GM19397 (cell line): ENCODE measurements at regions not wholly inside any gene's neighbourhood (a gene's known extent, or its start where the extent isn't known, plus 50 kb on each side); places are given as distances from the start of the nearest gene placed in this dataset.

Experiments
- ATAC-seq: cut with Tn5 transposase; IDR thresholded peaks from one replicate; pipeline ENCODE4 v1.9.1; 2021; ENCODE audit warnings: mild to moderate bottlenecking, moderate library complexity; ENCODE audit not compliant: unreplicated experiment

- no peak for ATAC-seq
Observed at GRCh38 chr6:105917038-105917695, 169.0 kb upstream of the PRDM1 start.

GRCh38 chr6:105911106-105911629 is 175.0 kb upstream of the PRDM1 start:
- ATAC-seq = no peak

- no peak for ATAC-seq
Observed at GRCh38 chr6:105909106-105909505, 177.0 kb upstream of the PRDM1 start.

- ATAC-seq = no peak
Observed at GRCh38 chr6:105907991-105908390, 178.1 kb upstream of the PRDM1 start.

- ATAC-seq = no peak
Observed at GRCh38 chr6:105907301-105907700, 178.8 kb upstream of the PRDM1 start.

GRCh38 chr6:105902401-105903031 is 183.6 kb upstream of the PRDM1 start:
- ATAC-seq = no peak

- no peak for ATAC-seq
Observed at GRCh38 chr6:105901583-105901982, 184.6 kb upstream of the PRDM1 start.

GRCh38 chr6:105900125-105900937 is 185.8 kb upstream of the PRDM1 start:
- no peak for ATAC-seq

- peak; percentile 59 for ATAC-seq
Observed at GRCh38 chr6:105898286-105898685, 187.8 kb upstream of the PRDM1 start.

- ATAC-seq = no peak
Observed at GRCh38 chr6:105897131-105897530, 189.0 kb upstream of the PRDM1 start.

GRCh38 chr6:105896821-105897095 is 189.4 kb upstream of the PRDM1 start:
- no peak for ATAC-seq

- peak; percentile 39 for ATAC-seq
Observed at GRCh38 chr6:105896052-105896820, 189.9 kb upstream of the PRDM1 start.

GRCh38 chr6:105894556-105894955 is 191.6 kb upstream of the PRDM1 start:
- ATAC-seq = no peak

- ATAC-seq = no peak
Observed at GRCh38 chr6:105893741-105894140, 192.4 kb upstream of the PRDM1 start.

- peak; percentile 88 for ATAC-seq
Observed at GRCh38 chr6:105892577-105893262, 193.4 kb upstream of the PRDM1 start.

- ATAC-seq = no peak
Observed at GRCh38 chr6:105890521-105891244, 195.5 kb upstream of the PRDM1 start.

- no peak for ATAC-seq
Observed at GRCh38 chr6:105889902-105890301, 196.2 kb upstream of the PRDM1 start.

- no peak for ATAC-seq
Observed at GRCh38 chr6:105886814-105887544, 199.2 kb upstream of the PRDM1 start.
